Thymus (tissue), 11 donors: ENCODE measurements at regions not wholly inside any gene's neighbourhood (a gene's known extent, or its start where the extent isn't known, plus 50 kb on each side); places are given as distances from the start of the nearest gene placed in this dataset.

Experiments used
- DNase-seq, 9 donors: peaks; one replicate each; pipeline ENCODE4 v3.0.0-alpha.2; 2013; ENCODE audit warnings: low spot score in 9 of 9, low read depth in 6 of 9, missing footprints in 1 of 9
- H3K27ac ChIP-seq, 2 donors: one replicate each; pipeline ENCODE4 v1.5.1; 2013; ENCODE audit warnings: control low read depth in 1 of 2, low read depth in 1 of 2, low read length in 1 of 2, mild to moderate bottlenecking in 1 of 2, moderate library complexity in 1 of 2
- H3K27me3 ChIP-seq, 2 donors: one replicate each; pipeline ENCODE4 v1.5.1; 2013; ENCODE audit warnings: low read length in 1 of 2; ENCODE audit not compliant: control insufficient read depth in 2 of 2, insufficient read depth in 1 of 2
- H3K36me3 ChIP-seq, 2 donors: one replicate each; pipeline ENCODE4 v1.5.1; 2013; ENCODE audit warnings: low read length in 1 of 2, mild to moderate bottlenecking in 1 of 2, moderate library complexity in 1 of 2; ENCODE audit not compliant: control insufficient read depth in 2 of 2, insufficient read depth in 2 of 2
- H3K4me1 ChIP-seq, 2 donors: one replicate each; pipeline ENCODE4 v1.5.1; 2013; ENCODE audit warnings: low read length in 2 of 2; ENCODE audit not compliant: control insufficient read depth in 2 of 2, insufficient read depth in 2 of 2
- H3K4me3 ChIP-seq, 2 donors: one replicate each; pipeline ENCODE4 v1.5.1; 2013; ENCODE audit warnings: low read length in 2 of 2, control low read depth in 1 of 2, mild to moderate bottlenecking in 1 of 2
- H3K9me3 ChIP-seq, 2 donors: one replicate each; pipeline ENCODE4 v1.5.1; 2013; ENCODE audit warnings: low read length in 1 of 2, mild to moderate bottlenecking in 1 of 2; ENCODE audit not compliant: control insufficient read depth in 2 of 2, insufficient read depth in 1 of 2
- WGBS: extraction: QIAGEN DNeasy Blood & Tissue Kit; methylation state at CpG from one replicate; pipeline ENCODE4 v1.1.7; 2013; 5-methylcytosine and 5-hydroxymethylcytosine counted together
- donor health status: healthy.

DNA sequence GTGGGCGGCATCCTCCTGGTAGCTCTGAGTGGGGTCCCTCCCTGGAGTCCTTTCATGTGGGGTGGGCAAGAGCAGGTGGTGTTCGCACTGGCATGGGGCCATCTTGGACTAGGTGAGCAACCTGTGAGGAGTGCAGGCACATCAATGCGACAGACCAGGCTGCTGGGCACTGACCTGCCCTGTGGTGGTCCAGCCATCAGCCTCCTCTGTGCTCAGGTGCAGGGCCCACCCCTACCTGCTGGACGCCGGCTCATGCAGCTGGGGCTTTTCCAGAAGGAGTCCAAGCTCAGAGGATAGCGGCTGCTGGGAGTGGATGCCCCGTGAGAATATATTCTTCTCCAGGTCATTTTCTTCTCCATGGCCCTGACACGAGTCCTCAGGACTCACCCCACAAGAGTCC is 424.4 kb downstream of the GLRX3 start:
- Histone ChIP-seq H3K27me3 (no peaks in the 10 kb centered on the region), H3K4me3 (no peak overlapping the region), H3K4me1 (no peaks in the 10 kb centered on the region), H3K9me3 (no peaks in the 10 kb centered on the region), H3K36me3 (no peaks in the 10 kb centered on the region), H3K27ac (no peak overlapping the region)
- no peak for DNase-seq
- WGBS: 96% methylated on average over 8 of the region's 8 CpGs

DNA sequence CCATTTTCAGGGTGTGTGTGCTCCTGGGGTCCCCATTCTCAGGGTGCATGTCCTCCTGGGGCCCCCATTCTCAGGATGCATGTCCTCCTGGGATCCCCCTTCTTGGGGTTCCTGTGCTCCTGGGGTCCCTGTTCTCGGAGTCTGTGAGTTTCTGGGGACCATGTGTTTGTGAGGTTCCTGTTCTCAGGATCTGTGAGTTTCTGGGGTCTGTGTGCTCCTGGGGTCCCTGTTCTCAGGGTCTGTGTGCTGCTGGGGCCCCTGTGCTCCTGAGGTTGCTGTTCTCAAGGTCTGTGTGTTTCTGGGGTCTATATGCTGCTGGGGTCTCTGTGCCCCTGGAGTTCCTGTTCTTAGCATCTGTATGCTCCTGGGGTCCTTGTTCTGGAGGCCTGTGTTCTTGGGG is 425.5 kb downstream of the GLRX3 start:
- Histone ChIP-seq H3K36me3 (no peaks in the 10 kb centered on the region), H3K27me3 (no peaks in the 10 kb centered on the region), H3K4me1 (no peaks in the 10 kb centered on the region), H3K27ac (no peak overlapping the region), H3K9me3 (no peaks in the 10 kb centered on the region), H3K4me3 (no peak overlapping the region)
- no peak for DNase-seq
- 96% methylated on average over 1 of the region's 1 CpG for WGBS

DNA sequence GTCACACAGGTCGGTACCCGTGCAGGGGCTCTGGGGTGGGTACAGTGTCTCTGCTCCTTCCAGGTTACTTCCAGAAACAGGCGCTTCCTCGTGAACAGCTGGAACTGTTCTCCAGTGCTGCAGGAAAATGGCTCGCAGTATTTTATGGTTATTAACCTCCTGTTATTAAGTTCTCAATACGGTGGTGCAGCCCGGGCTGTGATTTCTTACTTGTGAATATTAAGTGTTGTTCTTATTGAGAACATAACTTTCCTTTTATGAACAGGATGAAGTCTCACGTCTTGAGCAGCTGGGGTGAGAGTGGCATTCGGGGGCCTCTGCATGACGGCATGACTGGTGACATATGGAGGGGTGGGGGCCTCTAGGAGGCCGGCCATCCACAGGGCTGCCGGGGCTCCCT is 430.8 kb downstream of the GLRX3 start:
- no peak for DNase-seq
- Histone ChIP-seq H3K36me3 (no peaks in the 10 kb centered on the region), H3K4me1 (no peaks in the 10 kb centered on the region), H3K27me3 (no peaks in the 10 kb centered on the region), H3K27ac (no peak overlapping the region), H3K4me3 (no peak overlapping the region), H3K9me3 (no peaks in the 10 kb centered on the region)
- WGBS: 92% methylated on average over 12 of the region's 12 CpGs

DNA sequence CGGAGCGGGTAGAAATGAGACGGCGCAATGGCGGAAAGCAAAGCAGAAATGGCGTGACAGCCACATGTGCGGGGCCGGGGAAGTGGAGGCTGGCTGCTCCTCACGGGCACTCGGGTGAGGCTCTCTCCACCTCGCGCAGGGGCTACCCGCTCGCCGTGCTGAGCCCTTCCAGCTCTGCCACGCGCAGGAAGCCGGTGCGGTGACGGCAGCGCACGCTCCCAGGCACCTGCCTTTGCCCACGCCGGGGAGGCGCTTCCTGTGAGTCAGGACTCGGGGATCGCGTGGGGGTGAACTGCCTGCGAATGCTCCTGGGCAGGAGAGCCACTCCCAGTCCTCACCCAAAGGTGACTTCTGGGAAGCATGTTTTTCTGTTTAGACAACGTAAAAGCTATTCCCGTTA is 431.2 kb downstream of the GLRX3 start:
- no peaks in the 10 kb centered on the region for H3K4me1 ChIP-seq
- DNase-seq: no peak
- H3K27ac ChIP-seq: no peak overlapping the region
- H3K9me3 ChIP-seq: no peaks in the 10 kb centered on the region
- no peak overlapping the region for H3K4me3 ChIP-seq
- no peaks in the 10 kb centered on the region for H3K36me3 ChIP-seq
- WGBS: 97% methylated on average over 31 of the region's 31 CpGs
- no peaks in the 10 kb centered on the region for H3K27me3 ChIP-seq

DNA sequence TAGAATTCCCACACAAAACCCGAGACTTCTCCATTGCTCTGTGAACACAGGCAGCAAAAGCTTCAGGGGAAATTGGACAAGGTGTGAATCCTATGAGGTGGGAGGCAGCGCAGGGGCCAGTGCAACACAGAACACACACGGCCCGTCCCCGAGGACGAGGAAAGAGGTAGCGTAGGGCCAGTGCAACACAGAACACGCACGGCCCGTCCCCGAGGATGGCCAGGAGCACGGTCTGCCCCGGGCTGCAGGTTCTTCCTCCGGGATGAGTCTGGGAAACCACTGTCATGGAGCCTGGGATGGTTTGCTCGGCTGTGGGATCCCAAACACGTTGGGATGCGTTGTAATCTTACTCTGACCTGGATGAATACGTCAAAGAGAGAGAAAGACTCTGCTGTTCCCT is 432.1 kb downstream of the GLRX3 start:
- H3K27me3 ChIP-seq: no peaks in the 10 kb centered on the region
- no peaks in the 10 kb centered on the region for H3K4me1 ChIP-seq
- H3K4me3 ChIP-seq: no peak overlapping the region
- H3K9me3 ChIP-seq: no peaks in the 10 kb centered on the region
- H3K36me3 ChIP-seq: no peaks in the 10 kb centered on the region
- no peak overlapping the region for H3K27ac ChIP-seq
- WGBS: 89% methylated on average over 18 of the region's 18 CpGs
- DNase-seq: no peak

DNA sequence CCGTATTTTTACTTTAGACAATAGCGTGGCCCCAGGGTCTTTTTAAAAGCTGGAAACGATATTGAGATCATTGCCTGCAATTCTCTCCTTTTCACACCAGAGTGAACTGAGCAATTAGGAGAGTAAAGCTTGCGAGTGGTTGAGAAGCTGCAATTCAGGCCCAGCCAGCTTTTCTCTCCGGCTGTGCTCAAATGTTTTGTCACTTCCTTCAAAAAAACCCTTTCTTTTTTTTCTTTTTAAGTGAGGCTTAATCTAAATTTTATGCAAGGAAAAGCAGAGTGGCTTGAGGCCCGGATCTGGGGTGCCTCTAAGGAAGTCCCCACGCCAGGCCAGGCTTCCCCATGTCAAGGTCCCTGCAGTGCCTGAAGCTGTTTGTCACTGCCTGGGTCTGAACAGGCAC is 433.9 kb downstream of the GLRX3 start:
- no peaks in the 10 kb centered on the region for H3K9me3 ChIP-seq
- no peak overlapping the region for H3K27ac ChIP-seq
- WGBS: 75% methylated on average over 7 of the region's 7 CpGs
- DNase-seq: no peak
- no peaks in the 10 kb centered on the region for H3K27me3 ChIP-seq
- no peak overlapping the region for H3K4me3 ChIP-seq
- no peaks in the 10 kb centered on the region for H3K36me3 ChIP-seq
- no peaks in the 10 kb centered on the region for H3K4me1 ChIP-seq

DNA sequence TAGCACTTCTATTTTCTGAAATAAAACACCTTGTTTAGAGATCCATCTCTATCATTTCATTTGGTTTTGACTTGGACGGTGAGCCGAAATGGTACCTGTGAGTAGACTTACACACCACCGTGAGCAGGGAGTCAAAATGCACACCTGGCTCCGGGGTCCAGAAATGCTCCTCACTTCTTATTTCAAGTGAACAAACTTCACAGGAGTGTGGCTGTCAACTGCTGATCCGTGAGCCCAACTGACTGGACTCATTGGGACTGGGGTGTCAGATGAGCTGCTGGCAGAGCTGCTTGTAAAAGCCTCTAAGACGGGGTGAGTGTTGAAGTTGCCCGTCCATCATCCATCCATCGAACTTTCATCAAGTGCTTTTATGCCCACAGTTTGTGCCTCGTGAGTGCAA is 435.5 kb downstream of the GLRX3 start:
- no peak overlapping the region for H3K27ac ChIP-seq
- no peaks in the 10 kb centered on the region for H3K36me3 ChIP-seq
- WGBS: 94% methylated on average over 9 of the region's 9 CpGs
- no peaks in the 10 kb centered on the region for H3K4me1 ChIP-seq
- DNase-seq: no peak
- no peaks in the 10 kb centered on the region for H3K9me3 ChIP-seq
- H3K27me3 ChIP-seq: no peaks in the 10 kb centered on the region
- no peak overlapping the region for H3K4me3 ChIP-seq

DNA sequence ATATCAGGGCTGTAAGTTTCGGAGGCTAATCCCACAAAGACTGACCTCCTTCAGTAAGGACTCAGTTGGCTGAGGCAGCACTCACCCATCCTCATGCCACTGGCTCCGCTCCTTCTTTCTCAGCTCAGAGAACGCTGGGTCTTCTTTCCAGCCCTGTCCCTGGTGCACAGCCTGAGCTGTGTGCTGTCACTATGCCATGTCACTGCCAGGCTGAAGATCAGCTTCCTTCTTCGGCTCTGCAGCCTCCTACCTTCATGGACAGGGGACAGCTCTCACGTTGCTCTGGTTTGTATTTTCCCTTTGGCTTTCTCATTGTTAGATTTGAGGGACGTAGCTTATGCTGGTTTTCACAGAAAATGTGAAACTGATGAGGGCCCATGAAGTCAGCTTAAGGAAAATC is 437.3 kb downstream of the GLRX3 start:
- no peaks in the 10 kb centered on the region for H3K27me3 ChIP-seq
- no peaks in the 10 kb centered on the region for H3K4me1 ChIP-seq
- WGBS: 88% methylated on average over 6 of the region's 6 CpGs
- no peak overlapping the region for H3K27ac ChIP-seq
- no peak for DNase-seq
- H3K4me3 ChIP-seq: no peak overlapping the region
- H3K36me3 ChIP-seq: no peaks in the 10 kb centered on the region
- no peaks in the 10 kb centered on the region for H3K9me3 ChIP-seq

DNA sequence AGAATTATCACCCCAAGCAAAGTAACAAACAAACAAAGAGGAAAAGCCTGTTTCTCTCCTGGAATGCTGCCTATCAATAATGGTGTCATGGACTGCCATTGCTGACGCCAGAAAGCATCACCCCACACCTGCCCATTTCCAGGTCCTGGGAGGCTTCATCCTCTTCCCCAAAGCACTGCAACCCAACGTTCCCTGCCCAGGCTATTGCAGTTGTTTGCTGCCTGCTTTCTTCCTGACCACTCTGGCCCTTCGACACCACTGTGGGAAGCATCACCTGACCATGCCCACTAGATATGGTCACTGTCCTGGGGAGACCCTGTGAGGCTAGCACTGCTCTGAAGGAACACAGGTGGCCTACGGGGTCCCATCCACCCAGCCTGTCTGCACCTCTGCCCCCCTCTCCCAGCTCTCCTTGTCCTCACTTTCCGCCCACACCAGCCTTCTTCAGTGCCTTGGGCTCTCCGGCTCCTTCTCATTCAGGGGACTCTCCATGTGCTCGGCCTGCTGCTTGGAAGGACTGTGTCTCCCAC is 439.6 kb downstream of the GLRX3 start:
- Histone ChIP-seq H3K27me3 (no peaks in the 10 kb centered on the region), H3K27ac (no peak overlapping the region), H3K9me3 (no peaks in the 10 kb centered on the region), H3K36me3 (no peaks in the 10 kb centered on the region), H3K4me3 (no peak overlapping the region), H3K4me1 (no peaks in the 10 kb centered on the region)
- 90% methylated on average over 7 of the region's 7 CpGs for WGBS
- no peak for DNase-seq

DNA sequence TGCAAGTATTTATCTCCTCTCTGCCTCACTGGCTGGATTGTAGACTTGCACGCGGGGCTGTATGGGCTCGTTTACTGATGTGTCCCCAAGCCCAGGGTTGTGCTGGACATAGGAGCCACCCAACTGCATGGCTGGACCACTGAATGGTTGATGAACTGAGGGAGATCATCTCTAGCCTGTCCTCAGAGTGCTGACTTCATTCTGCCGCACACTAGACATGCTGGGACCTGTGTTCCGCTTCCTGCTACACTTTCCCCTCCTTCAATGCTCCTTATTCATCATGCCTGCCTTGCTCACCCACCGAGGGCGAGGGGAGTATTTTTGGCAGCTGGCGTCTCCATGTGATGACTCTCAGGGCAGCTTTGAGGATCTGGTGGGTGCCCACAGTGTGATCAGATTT is 440.2 kb downstream of the GLRX3 start:
- Histone ChIP-seq H3K27ac (no peak overlapping the region), H3K4me3 (no peak overlapping the region), H3K36me3 (no peaks in the 10 kb centered on the region), H3K4me1 (no peaks in the 10 kb centered on the region), H3K27me3 (no peaks in the 10 kb centered on the region), H3K9me3 (no peaks in the 10 kb centered on the region)
- DNase-seq: no peak
- WGBS: 77% methylated on average over 8 of the region's 8 CpGs
